Mucosa of descending colon (tissue), 3 donors: ENCODE measurements at regions not wholly inside any gene's neighbourhood (a gene's known extent, or its start where the extent isn't known, plus 50 kb on each side); places are given as distances from the start of the nearest gene placed in this dataset.

Experiments used
- ATAC-seq: fragments of 200-7000 bp; cut with Tn5 transposase; one replicate; pipeline ENCODE4 v1.9.1; 2020; ENCODE audit warnings: mild to moderate bottlenecking, moderate library complexity
- DNase-seq, 3 donors: peaks; one replicate each; pipeline ENCODE4 v3.0.0-alpha.2; 2020
- H3K36me3 ChIP-seq: fragments of 200-600 bp; one replicate; pipeline ENCODE4 v1.8.0; 2021; ENCODE audit warnings: low read depth, mild to moderate bottlenecking
- H3K4me1 ChIP-seq: fragments of 200-600 bp; one replicate; pipeline ENCODE4 v1.8.0; 2021; ENCODE audit warnings: low read depth, mild to moderate bottlenecking
- H3K4me3 ChIP-seq: fragments of 200-600 bp; one replicate; pipeline ENCODE4 v1.8.0; 2021; ENCODE audit warnings: mild to moderate bottlenecking
- H3K9me3 ChIP-seq: fragments of 200-600 bp; one replicate; pipeline ENCODE4 v1.8.0; 2021; ENCODE audit warnings: mild to moderate bottlenecking
- CTCF ChIP-seq: fragments of 200-600 bp; IDR thresholded peaks from one replicate; pipeline ENCODE4 v1.8.0; 2022; ENCODE audit warnings: antibody characterized with exemption, mild to moderate bottlenecking
- intact Hi-C, 2 donors: fragments of 100-400 bp; cut with DNase I in 1 of 2; cut with micrococcal nuclease in 1 of 2; formaldehyde crosslinking; loops; one replicate each; pipeline versions ENCODE4 v1.11.0 to v1.11.1; 2022; cut with DNase I, micrococcal nuclease
- donor health status: DM: no; HTN: no; CAD: no; lungs with moderate emphysema.
- donor health status: DM: no; HTN: no; CAD: no.
- donor health status: DM: no; HTN: yes; CAD: no.

GRCh38 chr16:86450691-86451090 lies 59.6 kb upstream of the FOXF1 start:
- intact Hi-C loops: no loop called here
- no peak for TF ChIP-seq CTCF
- no peak for DNase-seq
- no peaks in the 10 kb centered on the region for H3K9me3 ChIP-seq
- ATAC-seq: no peak
- no peak overlapping the region for H3K4me3 ChIP-seq
- H3K36me3 ChIP-seq: no peaks in the 10 kb centered on the region
- H3K4me1 ChIP-seq: no peaks in the 10 kb centered on the region

- ATAC-seq: no peak
These were observed 57.9 kb upstream of the FOXF1 start for GRCh38 chr16:86452451-86452850.

GRCh38 chr16:86455116-86455515 lies 55.2 kb upstream of the FOXF1 start:
- no peak for TF ChIP-seq CTCF
- Histone ChIP-seq H3K36me3 (no peaks in the 10 kb centered on the region), H3K9me3 (no peaks in the 10 kb centered on the region), H3K4me1 (no peaks in the 10 kb centered on the region), H3K4me3 (no peak overlapping the region)
- DNase-seq: no peak
- ATAC-seq: no peak
- intact Hi-C loops: no loop called here

More at GRCh38 chr16:86452451-86452850, 57.9 kb upstream of the FOXF1 start:
- Histone ChIP-seq H3K4me3 (no peak overlapping the region), H3K9me3 (no peaks in the 10 kb centered on the region), H3K36me3 (no peaks in the 10 kb centered on the region), H3K4me1 (no peaks in the 10 kb centered on the region)
- intact Hi-C loops: no loop called here
- no peak for TF ChIP-seq CTCF
- DNase-seq: peak in 1 of 3 donors; percentile 16

- H3K36me3 ChIP-seq: no peaks in the 10 kb centered on the region
- TF ChIP-seq CTCF: no peak
- intact Hi-C loops: no loop called here
- no peaks in the 10 kb centered on the region for H3K9me3 ChIP-seq
- no peak for ATAC-seq
- DNase-seq: no peak
- no peaks in the 10 kb centered on the region for H3K4me1 ChIP-seq
- no peak overlapping the region for H3K4me3 ChIP-seq
These were observed 54.7 kb upstream of the FOXF1 start for GRCh38 chr16:86455640-86456039.

GRCh38 chr16:86457501-86458148 lies 52.7 kb upstream of the FOXF1 start:
- TF ChIP-seq CTCF: no peak
- Histone ChIP-seq H3K9me3 (no peaks in the 10 kb centered on the region), H3K36me3 (no peaks in the 10 kb centered on the region), H3K4me1 (no peaks in the 10 kb centered on the region), H3K4me3 (no peak overlapping the region)
- intact Hi-C loops: no loop called here
- DNase-seq (no peak), ATAC-seq (peak; percentile 66)
